ENCODE measurements at regions not wholly inside any gene's neighbourhood (a gene's known extent, or its start where the extent isn't known, plus 50 kb on each side); places are given as distances from the start of the nearest gene placed in this dataset.

DNA sequence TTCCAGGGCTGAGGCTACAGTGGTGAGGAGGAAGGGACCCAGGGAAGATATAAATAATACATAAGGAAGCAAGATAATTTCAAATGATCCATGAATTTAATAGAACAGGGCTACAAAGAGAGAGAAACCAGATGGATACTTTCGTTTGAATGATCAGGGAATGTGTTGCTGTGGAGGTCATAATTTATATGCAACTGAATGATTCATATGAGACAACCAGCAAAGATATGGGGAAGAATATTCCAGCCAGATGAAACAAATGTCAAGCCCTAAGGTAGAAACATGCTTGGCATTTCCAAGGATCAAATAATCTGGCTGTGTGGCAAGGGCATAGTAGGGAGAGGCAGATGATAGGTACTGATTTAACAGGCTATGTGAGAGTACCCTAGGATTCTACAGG is 84.8 kb upstream of the ZC3H11B start:
- H3K4me3 Mint-ChIP-seq, result no peak overlapping the region
- no peaks in the 10 kb centered on the region for H3K4me1 Mint-ChIP-seq (ENCODE audit: low read depth)
- CTCF ChIA-PET, result no interaction called here
- no peak for DNase-seq
- no peak overlapping the region for H3K27ac Mint-ChIP-seq
- no peaks in the 10 kb centered on the region for H3K9me3 Mint-ChIP-seq
- H3K27me3 Mint-ChIP-seq (ENCODE audit: low read depth), result no peaks in the 10 kb centered on the region
- no peaks in the 10 kb centered on the region for H3K36me3 Mint-ChIP-seq (ENCODE audit: low read depth)
- intact Hi-C loops (cut with micrococcal nuclease), result no loop called here

DNA sequence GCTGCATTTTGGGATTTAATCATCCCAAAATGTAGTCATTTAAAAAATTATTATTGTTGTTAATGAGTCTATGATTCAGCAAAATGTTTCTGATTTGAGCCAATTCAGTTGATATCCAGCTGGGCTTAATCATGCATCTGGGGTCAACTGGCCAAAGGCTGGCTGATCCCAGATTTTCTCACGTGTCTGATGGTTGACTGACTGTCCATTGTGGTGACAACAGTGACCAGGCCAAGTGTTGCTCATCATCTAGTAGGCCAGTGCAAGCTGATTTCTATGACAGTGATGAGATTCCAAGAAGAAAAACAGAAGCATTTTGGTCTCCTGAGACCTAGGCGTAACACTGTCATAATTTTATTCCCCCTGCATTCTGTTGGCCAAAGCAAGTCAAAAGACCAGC is 80.1 kb upstream of the ZC3H11B start:
- Mint-ChIP-seq H3K36me3 (ENCODE audit: low read depth) (no peaks in the 10 kb centered on the region), H3K27ac (no peak overlapping the region), H3K9me3 (no peaks in the 10 kb centered on the region), H3K4me3 (no peak overlapping the region), H3K4me1 (ENCODE audit: low read depth) (no peaks in the 10 kb centered on the region), H3K27me3 (ENCODE audit: low read depth) (no peaks in the 10 kb centered on the region)
- intact Hi-C loops (cut with micrococcal nuclease), result no loop called here
- CTCF ChIA-PET, result no interaction called here
- DNase-seq, result no peak

DNA sequence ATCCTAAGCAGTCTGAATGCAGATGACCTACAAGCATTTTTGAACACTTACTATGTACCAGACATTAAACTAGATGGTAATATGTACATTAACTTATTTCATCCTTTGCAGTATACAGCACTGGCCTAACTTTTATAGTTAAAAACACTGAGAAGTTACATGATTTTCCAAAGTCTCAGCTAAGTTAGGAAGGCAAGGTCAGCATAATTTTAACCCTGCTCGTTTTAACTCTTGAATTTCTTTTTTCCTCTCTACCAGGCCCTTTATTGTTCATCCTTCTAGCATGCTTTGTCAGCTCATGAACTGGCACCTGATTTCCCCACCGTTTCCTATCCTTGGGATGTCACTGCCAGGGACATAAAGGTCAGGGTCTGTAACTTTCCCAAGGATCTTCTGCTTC is 76.9 kb upstream of the ZC3H11B start:
- CTCF ChIA-PET, result no interaction called here
- Mint-ChIP-seq H3K4me1 (ENCODE audit: low read depth) (no peaks in the 10 kb centered on the region), H3K4me3 (no peak overlapping the region), H3K27me3 (ENCODE audit: low read depth) (no peaks in the 10 kb centered on the region), H3K36me3 (ENCODE audit: low read depth) (no peaks in the 10 kb centered on the region), H3K27ac (no peak overlapping the region), H3K9me3 (peaks cover 1% of the 10 kb centered on the region)
- intact Hi-C loops (cut with micrococcal nuclease), result no loop called here
- no peak for DNase-seq

DNA sequence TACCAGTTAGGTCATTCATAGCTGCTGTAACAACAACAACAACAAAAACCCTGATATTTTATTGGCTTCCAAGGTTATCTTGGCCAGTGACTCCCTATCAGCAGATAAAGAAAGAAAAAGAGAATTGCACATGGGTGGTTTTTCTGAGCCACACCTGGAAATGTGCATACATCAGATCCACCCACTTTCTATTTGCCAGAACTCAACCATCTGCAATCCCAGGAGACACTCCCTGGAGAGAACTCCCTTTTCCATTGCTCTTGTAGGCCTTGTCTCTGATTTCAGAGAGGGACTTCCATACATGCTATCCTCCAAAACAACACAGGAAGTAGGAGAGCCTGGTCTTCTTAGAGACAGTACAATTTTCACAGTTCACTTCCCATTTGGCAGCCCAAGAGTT is 74.9 kb upstream of the ZC3H11B start:
- no peak overlapping the region for H3K27ac Mint-ChIP-seq
- no peak for DNase-seq
- intact Hi-C loops (cut with micrococcal nuclease), result no loop called here
- no peaks in the 10 kb centered on the region for H3K4me1 Mint-ChIP-seq (ENCODE audit: low read depth)
- no peak overlapping the region for H3K4me3 Mint-ChIP-seq
- no peaks in the 10 kb centered on the region for H3K36me3 Mint-ChIP-seq (ENCODE audit: low read depth)
- no peaks in the 10 kb centered on the region for H3K27me3 Mint-ChIP-seq (ENCODE audit: low read depth)
- peaks cover 1% of the 10 kb centered on the region for H3K9me3 Mint-ChIP-seq
- CTCF ChIA-PET, result no interaction called here

DNA sequence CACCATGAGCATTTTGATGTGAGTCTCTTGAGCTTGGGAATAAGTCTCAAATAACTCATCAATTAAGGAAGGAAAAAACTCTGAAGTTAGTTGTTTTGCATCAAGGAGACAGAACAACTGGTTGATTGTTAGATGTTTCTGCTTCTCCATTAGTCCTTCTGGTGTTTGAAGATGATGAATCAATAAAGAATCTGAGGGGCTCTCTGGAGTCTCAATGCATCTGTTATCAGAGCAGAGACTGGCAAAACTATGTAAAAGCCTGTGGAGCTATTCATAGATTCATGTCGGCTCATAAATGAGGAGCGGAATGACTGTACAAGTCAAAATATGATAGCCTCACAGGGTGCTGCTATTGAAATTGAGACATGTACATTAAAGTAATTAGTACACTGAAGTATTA is 73.3 kb upstream of the ZC3H11B start:
- Mint-ChIP-seq H3K9me3 (peaks cover 1% of the 10 kb centered on the region), H3K4me1 (ENCODE audit: low read depth) (no peaks in the 10 kb centered on the region), H3K36me3 (ENCODE audit: low read depth) (no peaks in the 10 kb centered on the region), H3K27me3 (ENCODE audit: low read depth) (no peaks in the 10 kb centered on the region), H3K27ac (no peak overlapping the region), H3K4me3 (no peak overlapping the region)
- no peak for DNase-seq
- CTCF ChIA-PET, result no interaction called here
- intact Hi-C loops (cut with micrococcal nuclease), result no loop called here

DNA sequence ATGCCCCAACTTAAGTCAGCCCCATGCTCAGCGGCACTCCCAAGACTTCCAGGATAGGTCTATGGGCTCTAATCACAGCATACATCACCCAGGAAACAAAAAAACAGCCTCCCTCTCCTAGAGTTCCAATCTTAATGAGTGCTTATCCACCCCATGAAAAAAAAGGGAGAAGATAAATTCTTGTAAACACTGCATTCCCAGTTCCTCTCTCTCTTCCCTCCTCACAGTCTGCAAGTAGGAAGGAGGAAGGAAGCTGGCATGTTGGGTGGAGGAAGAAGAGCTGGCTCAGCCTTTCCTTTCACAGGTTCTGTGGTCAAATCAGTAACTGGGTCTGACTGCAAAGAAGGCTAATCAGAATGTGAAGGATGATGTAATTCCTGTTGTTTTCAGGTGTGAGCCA is 69.9 kb upstream of the ZC3H11B start:
- no peak for DNase-seq
- CTCF ChIA-PET, result no interaction called here
- Mint-ChIP-seq H3K9me3 (no peaks in the 10 kb centered on the region), H3K4me3 (no peak overlapping the region), H3K27ac (no peak overlapping the region), H3K27me3 (ENCODE audit: low read depth) (peaks cover 2% of the 10 kb centered on the region), H3K4me1 (ENCODE audit: low read depth) (no peaks in the 10 kb centered on the region), H3K36me3 (ENCODE audit: low read depth) (no peaks in the 10 kb centered on the region)
- intact Hi-C loops (cut with micrococcal nuclease), result no loop called here

DNA sequence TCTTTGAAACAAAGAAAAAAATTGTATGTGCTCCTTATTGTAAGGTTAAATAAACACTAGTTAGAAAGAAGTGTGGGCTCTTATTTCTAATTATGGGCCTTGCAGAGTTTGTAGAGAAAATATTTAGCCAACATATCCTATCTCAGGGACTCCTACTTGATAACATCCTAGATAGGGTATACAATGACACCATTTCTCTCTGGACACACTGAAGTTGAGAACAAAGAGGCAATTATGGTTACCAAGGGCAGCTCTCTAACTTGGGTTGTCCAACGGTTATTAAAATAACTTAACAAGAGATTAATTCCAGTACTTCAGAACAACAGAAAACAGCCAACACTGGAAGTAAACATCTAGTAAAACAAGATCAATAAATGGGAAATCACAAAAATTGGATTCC is 69.0 kb upstream of the ZC3H11B start:
- H3K36me3 Mint-ChIP-seq (ENCODE audit: low read depth), result no peaks in the 10 kb centered on the region
- H3K27me3 Mint-ChIP-seq (ENCODE audit: low read depth), result peaks cover 4% of the 10 kb centered on the region
- no peaks in the 10 kb centered on the region for H3K9me3 Mint-ChIP-seq
- CTCF ChIA-PET, result no interaction called here
- intact Hi-C loops (cut with micrococcal nuclease), result no loop called here
- no peak overlapping the region for H3K4me3 Mint-ChIP-seq
- DNase-seq, result no peak
- H3K4me1 Mint-ChIP-seq (ENCODE audit: low read depth), result no peaks in the 10 kb centered on the region
- no peak overlapping the region for H3K27ac Mint-ChIP-seq

DNA sequence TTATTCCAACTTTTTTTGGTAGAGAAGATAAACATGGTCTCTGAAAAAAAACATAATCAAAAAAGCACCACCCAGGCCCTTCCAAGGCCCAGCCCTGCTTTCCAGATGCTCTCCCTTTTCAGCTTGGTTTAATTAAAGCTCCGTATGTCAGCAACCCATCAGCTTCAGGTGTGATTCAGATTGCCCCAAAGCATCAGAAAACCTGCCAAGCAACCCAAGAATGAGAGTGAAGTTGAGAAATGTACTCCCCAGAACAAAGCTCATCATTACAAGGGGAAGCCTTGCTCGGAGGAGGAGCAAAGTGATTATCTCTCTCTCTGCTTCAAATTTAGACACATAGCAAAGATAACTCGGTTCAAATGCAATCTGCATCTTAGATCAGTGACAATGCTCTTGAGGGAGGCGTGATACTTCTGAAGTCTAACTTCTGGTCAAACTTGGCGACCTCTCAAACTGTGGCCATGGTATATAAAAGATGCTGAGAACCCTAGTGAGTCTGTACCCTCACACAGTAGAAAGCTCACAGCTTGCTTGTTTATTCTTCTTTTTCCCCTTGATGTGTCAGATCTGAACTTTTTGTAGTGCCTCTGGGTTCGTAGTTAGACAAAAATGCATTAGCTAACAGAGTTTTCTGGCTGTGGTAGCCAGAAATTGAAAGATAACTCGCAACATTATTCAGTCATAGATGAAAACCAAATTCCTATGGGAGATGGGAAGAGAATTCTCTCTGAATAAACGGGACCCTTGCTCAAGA is 63.3 kb upstream of the ZC3H11B start:
- Mint-ChIP-seq H3K36me3 (ENCODE audit: low read depth) (no peaks in the 10 kb centered on the region), H3K4me1 (ENCODE audit: low read depth) (no peaks in the 10 kb centered on the region), H3K27ac (no peak overlapping the region), H3K4me3 (no peak overlapping the region), H3K27me3 (ENCODE audit: low read depth) (peaks cover 6% of the 10 kb centered on the region), H3K9me3 (peaks cover 2% of the 10 kb centered on the region)
- no peak for DNase-seq
- intact Hi-C loops (cut with micrococcal nuclease), result no loop called here
- CTCF ChIA-PET, result no interaction called here

DNA sequence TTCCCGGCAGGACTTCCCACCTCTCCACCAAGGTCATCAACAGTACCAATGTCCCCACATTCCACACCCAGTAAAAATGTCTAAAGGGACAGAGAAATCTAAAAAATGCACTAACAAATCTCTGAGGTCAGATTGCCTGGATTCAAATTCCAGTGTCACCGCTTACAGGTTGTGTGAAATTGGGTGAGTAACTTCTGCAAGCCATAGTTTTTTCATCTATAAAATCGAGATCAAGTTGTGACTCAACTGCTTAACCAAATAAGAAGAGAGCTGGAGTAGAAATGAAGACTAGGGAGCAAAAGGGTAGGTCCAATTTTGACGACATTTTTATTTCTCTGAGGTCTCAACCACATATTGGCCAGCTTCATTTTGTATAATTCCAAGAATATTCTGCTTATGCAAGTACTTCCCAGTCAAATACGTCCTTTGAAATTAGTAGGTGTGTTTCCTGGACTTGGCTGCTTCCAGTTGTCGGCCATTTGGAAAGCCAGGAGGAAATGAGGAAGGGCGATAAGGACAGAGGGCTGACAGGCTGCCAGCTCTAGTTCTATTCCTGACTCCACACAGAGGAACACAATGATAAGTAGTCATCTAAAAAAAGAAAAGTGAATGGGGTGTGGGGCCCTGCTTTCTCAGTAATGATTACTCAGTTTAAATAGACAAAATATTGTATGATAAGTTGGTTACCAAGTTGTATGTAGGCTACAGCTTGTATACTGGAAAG is 57.7 kb upstream of the ZC3H11B start:
- H3K36me3 Mint-ChIP-seq (ENCODE audit: low read depth), result no peaks in the 10 kb centered on the region
- H3K27ac Mint-ChIP-seq, result no peak overlapping the region
- H3K4me3 Mint-ChIP-seq, result no peak overlapping the region
- no peak for DNase-seq
- H3K9me3 Mint-ChIP-seq, result peaks cover 2% of the 10 kb centered on the region
- CTCF ChIA-PET, result interaction anchor here (1.1 kb wide), 1 partner anchor 9 kb away, joined by 3 read pairs; no protein-coding TSS in a partner anchor
- peaks cover 3% of the 10 kb centered on the region for H3K27me3 Mint-ChIP-seq (ENCODE audit: low read depth)
- intact Hi-C loops (cut with micrococcal nuclease), result no loop called here
- H3K4me1 Mint-ChIP-seq (ENCODE audit: low read depth), result no peaks in the 10 kb centered on the region

DNA sequence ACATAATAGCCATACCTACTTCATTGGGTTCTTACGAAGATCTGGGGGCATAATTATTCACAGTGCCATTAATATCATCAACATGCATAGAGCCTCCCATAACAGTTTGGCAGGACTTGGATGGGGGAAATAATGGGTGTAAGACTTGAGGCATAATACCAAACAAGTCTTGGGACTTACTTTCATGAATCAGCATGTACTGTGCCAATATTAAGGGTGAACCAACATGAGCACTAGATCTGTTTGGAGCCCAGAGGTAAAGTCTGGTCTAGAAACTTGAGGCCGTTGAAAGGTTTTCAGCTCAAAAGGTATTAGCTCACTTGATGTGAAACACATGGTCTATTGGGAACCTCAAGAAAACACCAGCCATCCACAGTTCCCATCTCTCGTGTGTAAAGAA is 56.7 kb upstream of the ZC3H11B start:
- Mint-ChIP-seq H3K4me3 (no peak overlapping the region), H3K27me3 (ENCODE audit: low read depth) (no peaks in the 10 kb centered on the region), H3K36me3 (ENCODE audit: low read depth) (no peaks in the 10 kb centered on the region), H3K9me3 (peaks cover 2% of the 10 kb centered on the region), H3K4me1 (ENCODE audit: low read depth) (no peaks in the 10 kb centered on the region), H3K27ac (no peak overlapping the region)
- intact Hi-C loops (cut with micrococcal nuclease), result no loop called here
- no peak for DNase-seq
- CTCF ChIA-PET, result no interaction called here

DNA sequence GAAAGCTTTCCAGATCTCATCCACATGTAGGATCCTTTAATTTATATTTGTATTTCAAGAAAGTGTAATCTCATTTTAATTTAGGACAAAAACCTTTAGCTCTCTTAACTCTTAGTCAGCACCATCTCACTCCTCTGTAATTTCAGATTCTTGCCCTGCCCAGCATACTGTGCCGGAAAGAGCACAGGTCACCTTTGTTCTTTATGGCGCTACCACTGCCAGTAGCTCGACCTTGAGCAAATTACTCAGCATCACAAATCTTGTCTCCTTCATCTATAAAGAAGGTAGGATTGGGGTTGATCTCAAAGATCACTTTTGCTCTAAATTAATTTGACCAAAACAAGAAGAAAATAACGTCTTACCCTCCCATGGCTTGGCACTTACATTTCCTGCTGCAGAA is 56.1 kb upstream of the ZC3H11B start:
- Mint-ChIP-seq H3K4me1 (ENCODE audit: low read depth) (no peaks in the 10 kb centered on the region), H3K27me3 (ENCODE audit: low read depth) (no peaks in the 10 kb centered on the region), H3K36me3 (ENCODE audit: low read depth) (no peaks in the 10 kb centered on the region), H3K4me3 (no peak overlapping the region), H3K27ac (no peak overlapping the region), H3K9me3 (no peaks in the 10 kb centered on the region)
- DNase-seq, result no peak
- intact Hi-C loops (cut with micrococcal nuclease), result no loop called here
- CTCF ChIA-PET, result no interaction called here

DNA sequence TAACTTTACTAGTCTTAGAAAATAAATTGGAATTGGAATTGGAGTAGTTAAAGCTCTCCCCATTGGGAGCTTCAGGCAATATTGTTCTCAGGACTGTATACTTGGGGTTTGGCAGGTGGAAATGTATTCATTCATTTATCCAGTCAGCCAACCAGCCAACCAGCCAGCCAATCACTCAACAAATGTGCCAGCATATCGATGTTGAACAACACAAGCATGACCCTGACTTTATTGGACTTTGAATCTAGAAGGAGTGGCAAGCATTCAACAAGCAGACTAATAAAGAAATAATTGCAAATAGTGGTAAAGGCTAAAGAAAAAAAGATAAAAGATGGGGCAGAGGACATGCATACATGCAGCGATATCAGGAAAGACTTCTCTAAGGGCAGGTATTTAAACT is 55.5 kb upstream of the ZC3H11B start:
- H3K27ac Mint-ChIP-seq, result no peak overlapping the region
- no peaks in the 10 kb centered on the region for H3K4me1 Mint-ChIP-seq (ENCODE audit: low read depth)
- no peak overlapping the region for H3K4me3 Mint-ChIP-seq
- no peaks in the 10 kb centered on the region for H3K36me3 Mint-ChIP-seq (ENCODE audit: low read depth)
- no peaks in the 10 kb centered on the region for H3K9me3 Mint-ChIP-seq
- DNase-seq, result no peak
- intact Hi-C loops (cut with micrococcal nuclease), result no loop called here
- CTCF ChIA-PET, result interaction anchor here (0.7 kb wide), 1 partner anchor 11 kb away, joined by 3 read pairs; no protein-coding TSS in a partner anchor
- H3K27me3 Mint-ChIP-seq (ENCODE audit: low read depth), result peaks cover 2% of the 10 kb centered on the region

DNA sequence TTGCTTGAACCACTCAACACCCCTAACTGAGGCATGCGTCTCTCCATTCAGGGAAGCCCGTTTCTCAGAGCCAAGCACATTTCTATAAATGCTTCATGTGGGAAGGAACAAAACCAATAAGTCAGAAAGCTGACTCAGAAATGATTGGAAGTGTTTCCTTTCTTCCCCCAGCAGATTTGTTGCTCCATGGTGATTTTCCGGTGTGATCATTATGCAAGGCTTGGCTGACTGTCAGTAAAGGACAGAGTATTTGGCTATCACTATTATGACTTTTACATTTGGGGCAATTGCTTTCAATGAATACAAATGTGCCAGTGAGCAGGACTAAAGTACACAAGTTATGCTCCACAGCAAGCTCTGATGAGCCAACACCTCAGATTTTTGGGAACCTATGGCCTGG is 53.3 kb upstream of the ZC3H11B start:
- H3K9me3 Mint-ChIP-seq, result no peaks in the 10 kb centered on the region
- no peak for DNase-seq
- intact Hi-C loops (cut with micrococcal nuclease), result no loop called here
- H3K4me1 Mint-ChIP-seq (ENCODE audit: low read depth), result no peaks in the 10 kb centered on the region
- H3K36me3 Mint-ChIP-seq (ENCODE audit: low read depth), result no peaks in the 10 kb centered on the region
- no peak overlapping the region for H3K4me3 Mint-ChIP-seq
- CTCF ChIA-PET, result no interaction called here
- peaks cover 13% of the 10 kb centered on the region for H3K27me3 Mint-ChIP-seq (ENCODE audit: low read depth)
- no peak overlapping the region for H3K27ac Mint-ChIP-seq
